ENCODE measurements at regions not wholly inside any gene's neighbourhood (a gene's known extent, or its start where the extent isn't known, plus 50 kb on each side); places are given as distances from the start of the nearest gene placed in this dataset.

DNA sequence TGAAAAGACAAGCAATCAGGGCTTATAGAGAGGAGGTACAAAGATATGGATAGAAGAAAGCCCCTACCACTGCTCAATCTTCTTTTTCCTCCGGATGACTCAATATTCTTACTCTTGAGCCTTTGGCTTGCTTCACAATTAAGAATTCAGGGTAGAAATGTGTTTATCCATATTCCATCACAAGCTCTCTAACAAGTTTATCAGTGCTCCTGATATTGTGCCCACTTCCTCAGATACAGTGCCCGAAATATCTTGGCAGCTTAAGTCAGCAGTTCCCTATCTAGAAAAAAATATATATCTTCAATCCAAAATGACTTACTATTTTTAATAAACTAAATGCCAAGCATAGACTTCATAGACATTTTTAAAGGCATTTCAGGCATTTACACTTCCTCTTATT lies 255.1 kb upstream of the FAT3 start:
- H3K4me1 ChIP-seq: peaks cover 0 to 6% (median 0%) of the 10 kb centered on the region in 3 donors
- TF ChIP-seq POLR2AphosphoS5 (IDR thresholded peaks at IDR 0.05): no peak
- TF ChIP-seq CTCF (IDR thresholded peaks at IDR 0.05): no peak
- TF ChIP-seq POLR2A (IDR thresholded peaks at IDR 0.05): no peak
- no peak for TF ChIP-seq EP300 (IDR thresholded peaks at IDR 0.05)
- H3K4me3 ChIP-seq: no peak overlapping the region
- no peak for ATAC-seq
- no peaks in the 10 kb centered on the region for H3K36me3 ChIP-seq
- no peak overlapping the region for H3K27ac ChIP-seq
- H3K9me3 ChIP-seq: no peaks in the 10 kb centered on the region
- 53 to 94% methylated on average over 2 of the region's 2 CpGs for WGBS, 2 donors (ENCODE audit: low coverage in 1 of 2)
- no peaks in the 10 kb centered on the region for H3K27me3 ChIP-seq

DNA sequence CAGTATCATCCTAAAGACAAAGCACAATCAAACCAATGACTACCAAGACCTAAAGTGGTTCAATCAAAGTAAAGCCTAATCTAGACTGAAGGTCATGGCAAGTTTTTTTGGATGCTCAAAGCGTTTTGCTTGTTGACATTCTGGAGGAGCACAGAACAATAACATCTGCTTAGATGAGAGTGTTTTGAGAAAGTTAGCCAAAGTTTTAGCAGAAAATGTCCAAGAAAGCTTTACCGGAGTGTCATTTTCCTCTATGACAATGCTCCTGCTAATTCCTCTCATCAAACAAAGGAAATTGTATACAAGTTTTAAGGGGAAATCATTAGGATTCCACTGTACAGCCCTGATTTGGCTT lies 256.9 kb upstream of the FAT3 start:
- peaks cover 0 to under 1% (median 0%) of the 10 kb centered on the region in 3 donors for H3K4me1 ChIP-seq
- H3K27me3 ChIP-seq: no peaks in the 10 kb centered on the region
- TF ChIP-seq EP300 (IDR thresholded peaks at IDR 0.05): no peak
- no peak for TF ChIP-seq POLR2A (IDR thresholded peaks at IDR 0.05)
- ATAC-seq: no peak
- no peak overlapping the region for H3K27ac ChIP-seq
- H3K9me3 ChIP-seq: no peaks in the 10 kb centered on the region
- no peaks in the 10 kb centered on the region for H3K36me3 ChIP-seq
- no peak overlapping the region for H3K4me3 ChIP-seq
- WGBS, 2 donors (ENCODE audit: low coverage in 1 of 2): 44 to 58% methylated on average over 2 of the region's 2 CpGs

GRCh38 chr11:91967026-91967690 lies 257.5 kb upstream of the FAT3 start:
- H3K27ac ChIP-seq: no peak overlapping the region
- H3K4me1 ChIP-seq: no peaks in the 10 kb centered on the region
- TF ChIP-seq CTCF (IDR thresholded peaks at IDR 0.05) (no peak), POLR2A (IDR thresholded peaks at IDR 0.05) (no peak), EP300 (IDR thresholded peaks at IDR 0.05) (no peak), POLR2AphosphoS5 (IDR thresholded peaks at IDR 0.05) (no peak)

DNA sequence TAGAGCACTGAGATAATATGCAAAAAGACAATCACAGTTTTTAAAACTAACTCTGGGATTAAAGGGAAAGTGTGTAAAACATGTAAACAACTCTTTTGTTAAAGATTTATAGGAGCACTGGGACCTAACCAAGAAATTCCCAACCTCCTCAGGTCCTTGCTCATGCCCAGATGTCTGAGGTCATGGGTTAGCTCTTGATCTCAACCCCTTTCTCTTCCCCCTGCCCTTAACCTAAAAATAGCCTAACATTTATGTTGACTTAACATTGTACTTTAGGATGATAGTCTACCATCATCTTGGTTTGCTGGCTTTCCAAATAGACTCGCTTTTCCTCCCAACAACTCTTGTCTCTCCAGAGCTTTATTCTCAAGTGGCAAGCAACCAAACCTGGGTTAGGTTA lies 258.2 kb upstream of the FAT3 start:
- peaks cover 0 to 6% (median 0%) of the 10 kb centered on the region in 3 donors for H3K9me3 ChIP-seq
- H3K27ac ChIP-seq: no peak overlapping the region
- no peaks in the 10 kb centered on the region for H3K36me3 ChIP-seq
- no peak for ATAC-seq
- H3K27me3 ChIP-seq: no peaks in the 10 kb centered on the region
- no peaks in the 10 kb centered on the region for H3K4me1 ChIP-seq
- no peak overlapping the region for H3K4me3 ChIP-seq
- TF ChIP-seq EP300 (IDR thresholded peaks at IDR 0.05) (no peak), POLR2AphosphoS5 (IDR thresholded peaks at IDR 0.05) (no peak), POLR2A (IDR thresholded peaks at IDR 0.05) (no peak), CTCF (IDR thresholded peaks at IDR 0.05) (no peak)
- WGBS, 2 donors (ENCODE audit: low coverage in 1 of 2): 94 to 100% methylated on average over 1 of the region's 1 CpG

More at GRCh38 chr11:91967026-91967690, 257.5 kb upstream of the FAT3 start:
- Histone ChIP-seq H3K4me3 (no peak overlapping the region), H3K9me3 (no peaks in the 10 kb centered on the region), H3K27me3 (no peaks in the 10 kb centered on the region), H3K36me3 (no peaks in the 10 kb centered on the region)
- no peak for ATAC-seq

DNA sequence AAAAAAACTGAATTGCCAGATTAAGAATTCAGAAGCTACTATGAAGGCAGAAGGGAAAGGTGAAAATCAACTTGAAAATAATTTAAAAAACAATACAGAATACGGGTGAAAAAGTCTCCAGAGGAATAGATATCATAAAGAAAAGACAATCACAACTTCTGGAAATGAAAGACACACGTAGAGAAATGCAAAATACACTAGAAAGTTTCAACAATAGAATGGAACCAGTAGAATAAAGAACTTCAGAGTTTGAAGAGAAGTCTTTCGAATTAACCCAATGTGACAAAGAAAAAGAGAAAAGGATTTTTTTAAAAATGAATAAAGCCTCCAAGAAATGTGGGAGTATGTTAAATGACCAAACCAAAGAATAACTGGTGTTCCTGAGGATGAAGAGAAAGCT lies 263.8 kb upstream of the FAT3 start:
- no peak for ATAC-seq
- Histone ChIP-seq H3K36me3 (no peaks in the 10 kb centered on the region), H3K9me3 (peaks cover 0 to 26% (median 0%) of the 10 kb centered on the region in 3 donors), H3K27me3 (no peaks in the 10 kb centered on the region), H3K4me3 (no peak overlapping the region), H3K27ac (no peak overlapping the region), H3K4me1 (no peaks in the 10 kb centered on the region)
- no peak for TF ChIP-seq EP300 (IDR thresholded peaks at IDR 0.05)
- no peak for TF ChIP-seq POLR2AphosphoS5 (IDR thresholded peaks at IDR 0.05)
- TF ChIP-seq CTCF (IDR thresholded peaks at IDR 0.05): no peak
- no peak for TF ChIP-seq POLR2A (IDR thresholded peaks at IDR 0.05)
- 90% methylated on average over 3 of the region's 3 CpGs for WGBS, 2 donors (ENCODE audit: low coverage in 1 of 2)
